SK-N-SH (cell line): ENCODE measurements at regions not wholly inside any gene's neighbourhood (a gene's known extent, or its start where the extent isn't known, plus 50 kb on each side); places are given as distances from the start of the nearest gene placed in this dataset.

Experiments
- CTCF ChIA-PET: fragments of 300-600, 350-600 bp; formaldehyde crosslinking; extraction: SDS; loops from one replicate; lab custom pipeline; 2021; lab: Yijun Ruan, JAX
- POLR2A ChIA-PET: fragments of 350-600 bp; sonication (Branson Sonifier 250); formaldehyde crosslinking; extraction: SDS; loops from one replicate; lab custom pipeline; 2020; ENCODE audit warnings: antibody characterized with exemption, inconsistent platforms; lab: Yijun Ruan, JAX
- DNase-seq: peaks from one replicate; pipeline ENCODE4 v3.0.0; 2012
- H2AFZ ChIP-seq: fragments of 200-600 bp; sonication (generic); 2 replicates; pipeline ENCODE4 v1.8.1; 2016; ENCODE audit warnings: antibody characterized with exemption, mild to moderate bottlenecking, low read depth
- H3F3A ChIP-seq: fragments of 200-600 bp; sonication (generic); replicated peaks from 2 replicates; pipeline ENCODE3; 2016; ENCODE audit warnings: antibody characterized with exemption, mild to moderate bottlenecking; ENCODE audit not compliant: insufficient read depth
- H3K27ac ChIP-seq, 2 experiments: fragments of 200-500 bp in 1 of 2; fragments of 200-600 bp in 1 of 2; sonication (Bioruptor generic) in 1 of 2; sonication (generic), shearing (Covaris generic) in 1 of 2; 2 replicates each; pipeline versions ENCODE4 v1.5.1 to v1.6.1; 2014 to 2016; ENCODE audit warnings: low read depth in 2 of 2, inconsistent platforms in 1 of 2, low read length in 1 of 2, mild to moderate bottlenecking in 1 of 2, mixed read lengths in 1 of 2
- H3K27me3 ChIP-seq: fragments of 200-600 bp; sonication (generic), shearing (Covaris generic); 2 replicates; pipeline ENCODE4 v1.6.1; 2016; ENCODE audit warnings: mixed run types; ENCODE audit not compliant: insufficient read depth
- H3K36me3 ChIP-seq, 2 experiments: fragments of 200-500 bp in 1 of 2; fragments of 200-600 bp in 1 of 2; sonication (Bioruptor generic) in 1 of 2; sonication (generic) in 1 of 2; replicated peaks in 1 of 2; 2 replicates each; pipeline versions ENCODE3 to v1.5.1; 2014 to 2016; ENCODE audit warnings: low read length in 1 of 2, mild to moderate bottlenecking in 1 of 2; ENCODE audit not compliant: insufficient read depth in 2 of 2, control insufficient read depth in 1 of 2
- H3K4me1 ChIP-seq, 2 experiments: fragments of 200-500 bp in 1 of 2; fragments of 200-600 bp in 1 of 2; sonication (Bioruptor generic) in 1 of 2; sonication (generic), shearing (Covaris generic) in 1 of 2; 2 replicates each; pipeline versions ENCODE4 v1.5.1 to v1.6.1; 2014 to 2016; ENCODE audit warnings: low read depth in 1 of 2, low read length in 1 of 2, mixed run types in 1 of 2; ENCODE audit not compliant: insufficient read depth in 2 of 2, control insufficient read depth in 1 of 2
- H3K4me2 ChIP-seq: fragments of 200-600 bp; sonication (generic), shearing (Covaris generic); 2 replicates; pipeline ENCODE4 v1.6.1; 2017; ENCODE audit warnings: mixed run types
- H3K4me3 ChIP-seq, 2 experiments: fragments of 200-500 bp in 1 of 2; fragments of 200-600 bp in 1 of 2; sonication (Bioruptor generic) in 1 of 2; sonication (generic), shearing (Covaris generic) in 1 of 2; 2 replicates each; pipeline versions ENCODE4 v1.5.1 to v1.8.1; 2014 to 2016; ENCODE audit warnings: low read depth in 2 of 2, inconsistent platforms in 1 of 2, low read length in 1 of 2, mild to moderate bottlenecking in 1 of 2, mixed read lengths in 1 of 2, moderate library complexity in 1 of 2
- H3K79me2 ChIP-seq: fragments of 200-600 bp; sonication (generic); 2 replicates; pipeline ENCODE4 v1.8.1; 2017; ENCODE audit warnings: mild to moderate bottlenecking; ENCODE audit not compliant: insufficient read depth
- H3K9ac ChIP-seq: fragments of 200-600 bp; sonication (generic); 2 replicates; pipeline ENCODE4 v1.6.1; 2017; ENCODE audit warnings: mixed run types
- H3K9me2 ChIP-seq: fragments of 200-600 bp; sonication (generic); 2 replicates; pipeline ENCODE4 v1.6.1; 2017; ENCODE audit warnings: mixed run types
- H3K9me3 ChIP-seq: fragments of 200-600 bp; sonication (generic); 2 replicates; pipeline ENCODE4 v1.6.1; 2017; ENCODE audit warnings: mixed run types, mild to moderate bottlenecking, moderate library complexity
- H4K20me1 ChIP-seq: fragments of 200-600 bp; sonication (generic); 2 replicates; pipeline ENCODE4 v1.6.1; 2017; ENCODE audit warnings: mild to moderate bottlenecking, mixed run types; ENCODE audit not compliant: insufficient read depth
- CHD2 ChIP-seq: fragments of 150-350 bp; IDR thresholded peaks from 2 replicates; pipeline ENCODE4 v1.6.1; 2018; ENCODE audit warnings: low read length; ENCODE audit not compliant: partially characterized antibody
- CTCF ChIP-seq: fragments of 200-600 bp; sonication (generic); IDR thresholded peaks from 2 replicates; pipeline ENCODE4 v1.6.1; 2017; ENCODE audit warnings: antibody characterized with exemption, mild to moderate bottlenecking, moderate library complexity
- EZH2phosphoT487 ChIP-seq: fragments of 200-600 bp; sonication (generic); IDR thresholded peaks from 2 replicates; pipeline ENCODE4 v1.6.1; 2017; ENCODE audit warnings: low read depth, mixed run types, mild to moderate bottlenecking, antibody characterized with exemption, moderate library complexity, borderline replicate concordance
- GABPA ChIP-seq: IDR thresholded peaks from 2 replicates; pipeline ENCODE4 v1.4.0; 2012; ENCODE audit warnings: low read depth, mild to moderate bottlenecking
- IRF3 ChIP-seq: fragments of 150-350 bp; IDR thresholded peaks from 2 replicates; pipeline ENCODE4 v1.6.1; 2016; ENCODE audit warnings: mild to moderate bottlenecking, low read depth, low read length
- MEF2A ChIP-seq: IDR thresholded peaks from 2 replicates; pipeline ENCODE4 v1.4.0; 2012; ENCODE audit warnings: low read depth, borderline replicate concordance
- MXI1 ChIP-seq: IDR thresholded peaks from 2 replicates; pipeline ENCODE4 v1.6.1; 2012; ENCODE audit warnings: mild to moderate bottlenecking, low read depth, low read length, improper control_type of control experiment
- RXRA ChIP-seq: IDR thresholded peaks from 2 replicates; pipeline ENCODE4 v1.4.0; 2012; ENCODE audit warnings: low read depth, mild to moderate bottlenecking, borderline replicate concordance
- USF1 ChIP-seq: IDR thresholded peaks from 2 replicates; pipeline ENCODE4 v1.4.0; 2012; ENCODE audit warnings: low read depth, borderline replicate concordance
- USF2 ChIP-seq: fragments of 150-350 bp; IDR thresholded peaks from 2 replicates; pipeline ENCODE4 v1.6.1; 2017; ENCODE audit warnings: antibody characterized with exemption, low read length, low read depth, borderline replicate concordance
- WGBS: methylation state at CpG from one replicate; pipeline ENCODE4 v1.1.6; 2017; ENCODE audit warnings: low lambda C conversion rate; 5-methylcytosine and 5-hydroxymethylcytosine counted together

GRCh38 chr14:29191092-29191491 lies 424.5 kb downstream of the FOXG1 start:
- no peak overlapping the region for H3K4me2 ChIP-seq
- H4K20me1 ChIP-seq: no peaks in the 10 kb centered on the region
- no peak overlapping the region for H3K4me3 ChIP-seq
- no peaks in the 10 kb centered on the region for H3K79me2 ChIP-seq
- H3K36me3 ChIP-seq: no peaks in the 10 kb centered on the region
- DNase-seq: no peak
- ChIA-PET POLR2A (no interaction called here), CTCF (no interaction called here)
- H2AFZ ChIP-seq: no peak overlapping the region
- no peak overlapping the region for H3K9ac ChIP-seq
- H3K4me1 ChIP-seq: no peaks in the 10 kb centered on the region
- H3F3A ChIP-seq: no peaks in the 10 kb centered on the region
- peaks cover 18% of the 10 kb centered on the region; the same call in 1 of the 2 replicates for H3K27me3 ChIP-seq
- no peak overlapping the region for H3K27ac ChIP-seq
- 0 out of 2 replicates have a peak, but pooled peaks cover 4% of the 10 kb centered on the region for H3K9me2 ChIP-seq
- TF ChIP-seq CTCF (no peak), GABPA (no peak)
- no peaks in the 10 kb centered on the region for H3K9me3 ChIP-seq

- peaks cover 9% of the 10 kb centered on the region; the same call in 1 of the 2 replicates for H3K27me3 ChIP-seq
- H3K9me2 ChIP-seq: 0 out of 2 replicates have a peak, but pooled peaks cover 4% of the 10 kb centered on the region
- 3% methylated on average over 1 of the region's 1 CpG for WGBS
- no peak overlapping the region for H3K9ac ChIP-seq
- ChIA-PET CTCF (no interaction called here), POLR2A (no interaction called here)
- no peaks in the 10 kb centered on the region for H3K4me1 ChIP-seq
- no peaks in the 10 kb centered on the region for H3K36me3 ChIP-seq
- H2AFZ ChIP-seq: no peak overlapping the region
- no peak overlapping the region for H3K4me2 ChIP-seq
- no peaks in the 10 kb centered on the region for H3K79me2 ChIP-seq
- no peaks in the 10 kb centered on the region for H3F3A ChIP-seq
- no peak for DNase-seq
- H3K9me3 ChIP-seq: no peaks in the 10 kb centered on the region
- no peak overlapping the region for H3K4me3 ChIP-seq
- no peaks in the 10 kb centered on the region for H4K20me1 ChIP-seq
- TF ChIP-seq USF2: no peak
- TF ChIP-seq RXRA: no peak
- no peak for TF ChIP-seq MXI1
- TF ChIP-seq EZH2phosphoT487: no peak
- no peak for TF ChIP-seq USF1
- TF ChIP-seq CTCF: no peak
- TF ChIP-seq IRF3: no peak
- no peak for TF ChIP-seq MEF2A
- no peak for TF ChIP-seq CHD2
- no peak overlapping the region for H3K27ac ChIP-seq
These were observed 431.0 kb downstream of the FOXG1 start for GRCh38 chr14:29197557-29197956.
